Uterus (tissue), 3 donors: ENCODE measurements at regions not wholly inside any gene's neighbourhood (a gene's known extent, or its start where the extent isn't known, plus 50 kb on each side); places are given as distances from the start of the nearest gene placed in this dataset.
"Not testable (repeated sequence)": the region's sequence is repeated elsewhere in the genome, so short reads cannot be mapped to it uniquely, and the experiment has no call there.

Source experiments
- DNase-seq, 2 donors: peaks; one replicate each; pipeline ENCODE4 v3.0.0-alpha.2; 2019 to 2020
- H3K27ac ChIP-seq, 2 donors: fragments of 200-600 bp; sonication (generic); 1 replicate in 1 of 2; 2 replicates in 1 of 2; pipeline ENCODE4 v1.5.1; 2016 to 2018
- H3K27me3 ChIP-seq, 2 donors: fragments of 200-600 bp; sonication (generic); one replicate each; pipeline ENCODE4 v1.5.1; 2018 to 2019; ENCODE audit warnings: control low read depth in 1 of 2
- H3K36me3 ChIP-seq, 2 donors: fragments of 200-600 bp; sonication (generic); one replicate each; pipeline ENCODE4 v1.5.1; 2019; ENCODE audit warnings: control low read depth in 1 of 2
- H3K4me1 ChIP-seq, 2 donors: fragments of 200-600 bp; sonication (generic); one replicate each; pipeline ENCODE4 v1.5.1; 2018 to 2019; ENCODE audit warnings: control low read depth in 1 of 2
- H3K4me3 ChIP-seq, 2 donors: fragments of 200-600 bp; sonication (generic); 1 replicate in 1 of 2; 2 replicates in 1 of 2; pipeline ENCODE4 v1.5.1; 2018 to 2019; ENCODE audit warnings: mild to moderate bottlenecking in 1 of 2
- H3K9me3 ChIP-seq, 2 donors: fragments of 200-600 bp; sonication (generic); one replicate each; pipeline ENCODE4 v1.5.1; 2019; ENCODE audit warnings: control low read depth in 1 of 2
- POLR2A ChIP-seq, 2 donors: fragments of 450-650 bp; IDR thresholded peaks; one replicate each; pipeline ENCODE4 v1.6.1; 2016; ENCODE audit warnings: antibody characterized with exemption in 2 of 2, mild to moderate bottlenecking in 1 of 2, moderate library complexity in 1 of 2
- intact Hi-C: fragments of 100-400 bp; cut with DNase I; formaldehyde crosslinking; loops from one replicate; pipeline ENCODE4 v1.15.1; 2023; ENCODE audit warnings: low total_unique reads
- TF ChIP-seq, protein P1 (sequence below), 4 experiments: fragments of 200-600 bp in 2 of 4; fragments of 450-650 bp in 2 of 4; sonication (generic) in 2 of 4; IDR thresholded peaks; one replicate each; pipeline ENCODE4 v1.5.1; 2016 to 2019; ENCODE audit warnings: antibody characterized with exemption in 4 of 4, mild to moderate bottlenecking in 2 of 4, moderate library complexity in 1 of 4
- donor health status: DM: yes; HTN: yes; CAD: no.

DNA sequence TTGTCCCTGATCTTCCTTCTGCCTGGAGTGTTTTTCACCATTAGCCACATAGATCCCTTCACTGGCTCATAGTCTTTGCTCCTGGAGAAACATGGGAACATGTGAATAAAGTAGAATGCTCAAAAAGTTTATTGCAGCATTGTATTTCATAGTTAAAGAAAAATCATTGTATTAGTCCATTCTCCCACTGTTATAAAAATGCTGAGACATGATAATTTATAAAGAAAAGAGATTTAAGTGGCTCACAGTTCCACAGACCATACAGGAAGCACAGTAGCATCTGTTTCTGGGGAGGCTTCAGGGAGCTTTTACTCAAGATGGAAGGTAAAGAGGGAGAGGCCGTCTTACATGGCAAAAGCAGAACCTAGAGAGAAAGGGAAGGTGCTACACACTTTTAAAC lies 238.3 kb upstream of the OR4E1 start:
- intact Hi-C loops = no loop called here
- Histone ChIP-seq H3K9me3 (no peaks in the 10 kb centered on the region), H3K27ac (no peak overlapping the region), H3K4me1 (no peaks in the 10 kb centered on the region), H3K36me3 (no peaks in the 10 kb centered on the region), H3K27me3 (no peaks in the 10 kb centered on the region), H3K4me3 (no peak overlapping the region)
- no peak for DNase-seq
- TF ChIP-seq POLR2A (IDR thresholded peaks at IDR 0.05) = no peak
- TF ChIP-seq, protein P1, sequence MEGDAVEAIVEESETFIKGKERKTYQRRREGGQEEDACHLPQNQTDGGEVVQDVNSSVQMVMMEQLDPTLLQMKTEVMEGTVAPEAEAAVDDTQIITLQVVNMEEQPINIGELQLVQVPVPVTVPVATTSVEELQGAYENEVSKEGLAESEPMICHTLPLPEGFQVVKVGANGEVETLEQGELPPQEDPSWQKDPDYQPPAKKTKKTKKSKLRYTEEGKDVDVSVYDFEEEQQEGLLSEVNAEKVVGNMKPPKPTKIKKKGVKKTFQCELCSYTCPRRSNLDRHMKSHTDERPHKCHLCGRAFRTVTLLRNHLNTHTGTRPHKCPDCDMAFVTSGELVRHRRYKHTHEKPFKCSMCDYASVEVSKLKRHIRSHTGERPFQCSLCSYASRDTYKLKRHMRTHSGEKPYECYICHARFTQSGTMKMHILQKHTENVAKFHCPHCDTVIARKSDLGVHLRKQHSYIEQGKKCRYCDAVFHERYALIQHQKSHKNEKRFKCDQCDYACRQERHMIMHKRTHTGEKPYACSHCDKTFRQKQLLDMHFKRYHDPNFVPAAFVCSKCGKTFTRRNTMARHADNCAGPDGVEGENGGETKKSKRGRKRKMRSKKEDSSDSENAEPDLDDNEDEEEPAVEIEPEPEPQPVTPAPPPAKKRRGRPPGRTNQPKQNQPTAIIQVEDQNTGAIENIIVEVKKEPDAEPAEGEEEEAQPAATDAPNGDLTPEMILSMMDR (IDR thresholded peaks at IDR 0.05) = no peak

DNA sequence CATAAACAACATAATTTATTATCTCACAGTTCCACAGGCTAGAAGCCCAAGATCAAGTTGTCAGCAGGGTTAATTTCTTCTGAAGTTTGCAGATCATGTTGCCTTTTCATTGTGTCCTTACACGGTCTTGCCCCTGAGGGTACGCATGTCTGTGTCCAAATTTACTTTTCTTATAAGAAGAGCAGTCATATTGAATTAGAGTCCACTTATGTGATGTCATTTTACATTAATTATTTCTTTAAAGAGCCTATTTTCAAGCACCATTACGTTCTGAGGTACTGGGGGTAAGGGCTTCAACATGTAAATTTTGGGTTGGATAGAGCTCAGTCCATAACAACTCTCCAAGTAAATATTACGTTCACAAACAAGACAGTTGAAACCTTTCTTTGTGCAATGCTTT lies 236.6 kb upstream of the OR4E1 start:
- no peak overlapping the region for H3K27ac ChIP-seq
- H3K36me3 ChIP-seq = no peaks in the 10 kb centered on the region
- no peak for DNase-seq
- H3K9me3 ChIP-seq = no peaks in the 10 kb centered on the region
- intact Hi-C loops = no loop called here
- H3K27me3 ChIP-seq = no peaks in the 10 kb centered on the region
- no peaks in the 10 kb centered on the region for H3K4me1 ChIP-seq
- TF ChIP-seq, protein P1 (IDR thresholded peaks at IDR 0.05) = no peak
- TF ChIP-seq POLR2A (IDR thresholded peaks at IDR 0.05) = no peak
- no peak overlapping the region for H3K4me3 ChIP-seq

DNA sequence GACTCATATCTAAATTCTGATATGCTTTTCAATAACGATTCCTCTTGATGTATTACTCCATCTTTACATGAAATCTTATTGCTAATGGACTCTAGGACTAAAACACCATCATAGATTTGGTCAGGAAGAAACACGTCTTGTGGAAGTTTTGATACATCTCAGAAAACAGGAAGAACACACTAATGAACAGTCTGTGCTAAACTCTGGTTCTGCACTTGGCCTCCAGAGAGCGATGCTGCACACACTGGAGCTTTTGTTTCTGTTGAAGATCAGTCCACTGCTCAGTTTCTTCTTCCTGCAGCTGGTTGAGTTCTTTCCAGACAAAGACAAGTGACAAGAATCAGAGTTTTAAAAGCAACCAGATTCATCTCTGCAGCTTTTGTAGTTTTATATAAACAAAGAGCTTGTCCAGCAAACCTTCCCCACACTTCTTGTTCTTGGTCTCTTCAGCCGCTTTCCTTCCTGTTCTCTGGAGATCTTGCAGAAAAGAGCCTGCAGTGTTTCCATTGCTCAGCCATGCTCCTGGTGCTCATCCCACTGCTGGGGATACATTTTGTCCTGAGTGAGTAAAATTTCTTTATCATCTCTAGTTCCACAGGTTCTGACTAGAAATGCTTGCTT lies 229.1 kb upstream of the OR4E1 start:
- no peaks in the 10 kb centered on the region for H3K27me3 ChIP-seq
- no peaks in the 10 kb centered on the region for H3K9me3 ChIP-seq
- TF ChIP-seq POLR2A (IDR thresholded peaks at IDR 0.05) = no peak
- TF ChIP-seq, protein P1 (IDR thresholded peaks at IDR 0.05) = no peak
- no peak overlapping the region for H3K27ac ChIP-seq
- no peak for DNase-seq
- H3K4me1 ChIP-seq = no peaks in the 10 kb centered on the region
- H3K36me3 ChIP-seq = no peaks in the 10 kb centered on the region
- H3K4me3 ChIP-seq = no peak overlapping the region
- intact Hi-C loops = no loop called here

DNA sequence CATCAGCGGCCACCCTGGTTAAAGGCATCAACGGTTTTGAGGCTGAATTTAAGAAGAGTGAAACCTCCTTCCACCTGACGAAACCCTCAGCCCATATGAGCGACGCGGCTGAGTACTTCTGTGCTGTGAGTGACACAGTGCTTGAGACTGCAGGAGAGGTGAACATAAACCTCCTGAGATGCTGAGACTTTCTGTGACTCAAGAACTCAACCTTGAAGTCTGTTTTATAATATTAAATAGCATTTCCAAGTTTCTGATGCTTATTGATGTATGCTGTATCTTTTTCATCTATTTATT lies 221.2 kb upstream of the OR4E1 start:
- H3K4me3 ChIP-seq, H3K27ac ChIP-seq, DNase-seq, H3K36me3 ChIP-seq, intact Hi-C loops, H3K4me1 ChIP-seq, H3K9me3 ChIP-seq, H3K27me3 ChIP-seq: not testable (repeated sequence)

DNA sequence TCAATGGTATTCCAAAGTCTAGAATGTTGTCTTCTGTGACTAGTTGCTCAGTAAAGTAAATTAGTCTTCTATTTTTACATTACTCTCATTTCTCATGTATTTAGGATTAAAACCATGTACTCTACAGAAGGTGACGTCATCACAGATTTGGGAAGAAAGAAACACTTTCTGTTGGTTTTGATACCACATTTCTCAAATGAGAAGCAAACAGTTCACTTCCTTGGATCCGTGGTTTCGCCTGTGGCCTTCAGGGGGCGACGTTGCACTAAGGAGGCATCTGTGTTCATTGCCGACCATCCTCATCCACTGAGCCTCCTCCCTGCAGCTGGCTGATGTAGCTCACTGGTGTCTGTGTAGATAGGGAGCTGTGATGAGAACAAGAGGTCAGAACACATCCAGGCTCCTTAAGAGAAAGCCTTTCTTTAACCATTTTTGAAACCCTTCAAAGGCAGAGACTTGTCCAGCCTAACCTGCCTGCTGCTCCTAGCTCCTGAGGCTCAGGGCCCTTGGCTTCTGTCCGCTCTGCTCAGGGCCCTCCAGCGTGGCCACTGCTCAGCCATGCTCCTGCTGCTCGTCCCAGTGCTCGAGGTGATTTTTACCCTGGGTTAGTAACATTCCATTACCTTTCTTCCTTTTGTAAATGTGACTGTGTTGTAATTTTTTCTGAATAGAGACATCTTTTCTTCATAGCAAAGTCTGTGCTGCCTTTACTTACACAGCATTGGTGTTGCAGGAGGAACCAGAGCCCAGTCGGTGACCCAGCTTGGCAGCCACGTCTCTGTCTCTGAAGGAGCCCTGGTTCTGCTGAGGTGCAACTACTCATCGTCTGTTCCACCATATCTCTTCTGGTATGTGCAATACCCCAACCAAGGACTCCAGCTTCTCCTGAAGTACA lies 220.6 kb upstream of the OR4E1 start:
- no peaks in the 10 kb centered on the region for H3K4me1 ChIP-seq
- intact Hi-C loops = no loop called here
- no peaks in the 10 kb centered on the region for H3K36me3 ChIP-seq
- no peak for DNase-seq
- H3K9me3 ChIP-seq = no peaks in the 10 kb centered on the region
- TF ChIP-seq, protein P1 (IDR thresholded peaks at IDR 0.05) = no peak
- TF ChIP-seq POLR2A (IDR thresholded peaks at IDR 0.05) = no peak
- H3K4me3 ChIP-seq = no peak overlapping the region
- H3K27me3 ChIP-seq = no peaks in the 10 kb centered on the region
- no peak overlapping the region for H3K27ac ChIP-seq
